ENCODE measurements at regions not wholly inside any gene's neighbourhood (a gene's known extent, or its start where the extent isn't known, plus 50 kb on each side); places are given as distances from the start of the nearest gene placed in this dataset.
A peak's percentile ranks its signal among the peaks of the same experiment; 100 is the strongest.

- Histone ChIP-seq H3K9me3 (no peaks in the 10 kb centered on the region), H3K27me3 (ENCODE audit: low read depth) (no peaks in the 10 kb centered on the region), H3K4me3 (no peak overlapping the region), H3K4me1 (no peaks in the 10 kb centered on the region), H3K27ac (no peak overlapping the region), H3K36me3 (no peaks in the 10 kb centered on the region)
- TF ChIP-seq CTCF (IDR thresholded peaks at IDR 0.05): no peak
- DNase-seq (no peak), ATAC-seq (no peak)
- intact Hi-C loops (cut with DNase I): no loop called here
Observed at GRCh38 chr4:64174247-64174882, 234.9 kb downstream of the TECRL start.

- DNase-seq: no peak
- no peak overlapping the region for H3K27ac ChIP-seq
- ATAC-seq: no peak
- intact Hi-C loops (cut with DNase I): no loop called here
- H3K36me3 ChIP-seq: no peaks in the 10 kb centered on the region
- no peaks in the 10 kb centered on the region for H3K4me1 ChIP-seq
- TF ChIP-seq CTCF (IDR thresholded peaks at IDR 0.05): no peak
- H3K9me3 ChIP-seq: no peaks in the 10 kb centered on the region
- no peaks in the 10 kb centered on the region for H3K27me3 ChIP-seq (ENCODE audit: low read depth)
- H3K4me3 ChIP-seq: no peak overlapping the region
Observed at GRCh38 chr4:64166365-64166764, 242.9 kb downstream of the TECRL start.

- intact Hi-C loops (cut with DNase I): no loop called here
- Histone ChIP-seq H3K9me3 (no peaks in the 10 kb centered on the region), H3K36me3 (no peaks in the 10 kb centered on the region), H3K4me1 (no peaks in the 10 kb centered on the region), H3K27me3 (ENCODE audit: low read depth) (no peaks in the 10 kb centered on the region), H3K4me3 (peak overlapping the region; percentile 22), H3K27ac (no peak overlapping the region)
- DNase-seq (no peak), ATAC-seq (no peak)
- TF ChIP-seq CTCF (IDR thresholded peaks at IDR 0.05): peak; percentile 69
Observed at GRCh38 chr4:64158648-64159326, 250.5 kb downstream of the TECRL start.

GRCh38 chr4:64157397-64157796, 251.9 kb downstream of the TECRL start:
- Histone ChIP-seq H3K4me3 (no peak overlapping the region), H3K27me3 (ENCODE audit: low read depth) (no peaks in the 10 kb centered on the region), H3K27ac (no peak overlapping the region), H3K36me3 (no peaks in the 10 kb centered on the region), H3K4me1 (no peaks in the 10 kb centered on the region), H3K9me3 (no peaks in the 10 kb centered on the region)
- no peak for DNase-seq
- ATAC-seq: no peak
- intact Hi-C loops (cut with DNase I): no loop called here
- TF ChIP-seq CTCF (IDR thresholded peaks at IDR 0.05): no peak

- Histone ChIP-seq H3K36me3 (no peaks in the 10 kb centered on the region), H3K27ac (no peak overlapping the region), H3K4me3 (no peak overlapping the region), H3K27me3 (ENCODE audit: low read depth) (no peaks in the 10 kb centered on the region), H3K9me3 (no peaks in the 10 kb centered on the region), H3K4me1 (no peaks in the 10 kb centered on the region)
- intact Hi-C loops (cut with DNase I): no loop called here
- DNase-seq (no peak), ATAC-seq (no peak)
- TF ChIP-seq CTCF (IDR thresholded peaks at IDR 0.05): no peak
Observed at GRCh38 chr4:64156253-64156652, 253.0 kb downstream of the TECRL start.

Measured in lower lobe of right lung (tissue), 2 donors.